HG02610 (cell line): ENCODE measurements at regions not wholly inside any gene's neighbourhood (a gene's known extent, or its start where the extent isn't known, plus 50 kb on each side); places are given as distances from the start of the nearest gene placed in this dataset.

Experiments used
- ATAC-seq: cut with Tn5 transposase; IDR thresholded peaks from one replicate; pipeline ENCODE4 v1.9.1; 2021; ENCODE audit warnings: mild to moderate bottlenecking, moderate library complexity; ENCODE audit not compliant: unreplicated experiment

GRCh38 chr13:57784633-57785032 lies 153.1 kb downstream of the PCDH17 start:
- no peak for ATAC-seq

GRCh38 chr13:57787058-57787791 lies 155.7 kb downstream of the PCDH17 start:
- no peak for ATAC-seq

- no peak for ATAC-seq
Observed at GRCh38 chr13:57799624-57800023, 168.1 kb downstream of the PCDH17 start.

- ATAC-seq = no peak
Observed at GRCh38 chr13:57813651-57814050, 182.1 kb downstream of the PCDH17 start.

- ATAC-seq = no peak
Observed at GRCh38 chr13:57815600-57815999, 184.1 kb downstream of the PCDH17 start.

- no peak for ATAC-seq
Observed at GRCh38 chr13:57820924-57821323, 189.4 kb downstream of the PCDH17 start.

- no peak for ATAC-seq
Observed at GRCh38 chr13:57823704-57824103, 192.2 kb downstream of the PCDH17 start.

- ATAC-seq = no peak
Observed at GRCh38 chr13:57824121-57824520, 192.6 kb downstream of the PCDH17 start.

GRCh38 chr13:57825066-57825465 lies 193.5 kb downstream of the PCDH17 start:
- no peak for ATAC-seq

- ATAC-seq = no peak
Observed at GRCh38 chr13:57829496-57829895, 198.0 kb downstream of the PCDH17 start.

- no peak for ATAC-seq
Observed at GRCh38 chr13:57832187-57832586, 200.6 kb downstream of the PCDH17 start.

- no peak for ATAC-seq
Observed at GRCh38 chr13:57837801-57838200, 206.3 kb downstream of the PCDH17 start.

GRCh38 chr13:57843521-57843920 lies 212.0 kb downstream of the PCDH17 start:
- ATAC-seq = no peak

- no peak for ATAC-seq
Observed at GRCh38 chr13:57846600-57847173, 215.1 kb downstream of the PCDH17 start.

- no peak for ATAC-seq
Observed at GRCh38 chr13:57857945-57858344, 226.4 kb downstream of the PCDH17 start.

- no peak for ATAC-seq
Observed at GRCh38 chr13:57858376-57858775, 226.8 kb downstream of the PCDH17 start.

GRCh38 chr13:57862879-57863278 lies 231.3 kb downstream of the PCDH17 start:
- no peak for ATAC-seq

GRCh38 chr13:57865600-57866294 lies 234.2 kb downstream of the PCDH17 start:
- no peak for ATAC-seq

- no peak for ATAC-seq
Observed at GRCh38 chr13:57874530-57874929, 243.0 kb downstream of the PCDH17 start.

GRCh38 chr13:57877601-57878000 lies 246.1 kb downstream of the PCDH17 start:
- ATAC-seq = no peak

GRCh38 chr13:57878291-57878690 lies 246.7 kb downstream of the PCDH17 start:
- no peak for ATAC-seq

- ATAC-seq = no peak
Observed at GRCh38 chr13:57897225-57897624, 265.7 kb downstream of the PCDH17 start.
